HepG2 (cell line): ENCODE measurements at regions not wholly inside any gene's neighbourhood (a gene's known extent, or its start where the extent isn't known, plus 50 kb on each side); places are given as distances from the start of the nearest gene placed in this dataset.

Experiments
- ATAC-seq: fragments of 200-7000 bp; cut with Tn5 transposase; 3 replicates; pipeline ENCODE4 v1.9.1; 2020; ENCODE audit warnings: mild to moderate bottlenecking, moderate library complexity
- BruUV-seq: library from RNA; stranded (reverse); fragments of 400-500 nt; replicated peaks from 2 replicates; lab custom pipeline; 2021; lab: Mats Ljungman, UMichigan
- CTCF ChIA-PET: fragments of 300-600 bp; formaldehyde crosslinking; extraction: SDS; loops from one replicate; lab custom pipeline; 2021; ENCODE audit warnings: low total read pairs, inconsistent platforms, low intra/inter-chr PET ratio; lab: Yijun Ruan, JAX
- POLR2A ChIA-PET: fragments of 350-600 bp; sonication (Branson Sonifier 250); formaldehyde crosslinking; loops from one replicate; lab custom pipeline; 2020; ENCODE audit warnings: antibody characterized with exemption, inconsistent platforms; lab: Yijun Ruan, JAX
- DNase-seq: peaks from one replicate; pipeline ENCODE4 v3.0.0-alpha.2; 2015; ENCODE audit warnings: low spot score
- FAIRE-seq: peaks from 3 replicates; lab custom pipeline; 2011; peaks lifted over from hg19 to GRCh38; lab: Jason Lieb, UNC
- H2AFZ ChIP-seq: one replicate; pipeline ENCODE4 v1.6.1; 2011; ENCODE audit warnings: low read length, inconsistent platforms
- H3K27ac ChIP-seq: fragments of 300-600 bp; 3 replicates; pipeline ENCODE4 v1.8.0; 2011; ENCODE audit warnings: mixed run types, mild to moderate bottlenecking, mixed read lengths, low read length, inconsistent platforms; ENCODE audit not compliant: insufficient read depth; ENCODE audit errors: extremely low read length
- H3K27me3 ChIP-seq, 2 experiments: fragments of 200-600 bp in 1 of 2; 2 replicates in 1 of 2; 3 replicates in 1 of 2; pipeline versions ENCODE4 v1.6.0 to v1.8.0; 2011; ENCODE audit warnings: low read length in 2 of 2, mild to moderate bottlenecking in 2 of 2, moderate library complexity in 2 of 2, inconsistent platforms in 1 of 2; ENCODE audit not compliant: insufficient read depth in 2 of 2, control insufficient read depth in 1 of 2
- H3K36me3 ChIP-seq, 2 experiments: fragments of 200-600 bp in 1 of 2; replicated peaks in 1 of 2; 2 replicates in 1 of 2; 3 replicates in 1 of 2; pipeline versions ENCODE4 v1.5.1 to v1.8.0; 2011; ENCODE audit warnings: low read length in 2 of 2, inconsistent platforms in 1 of 2; ENCODE audit not compliant: insufficient read depth in 2 of 2, control insufficient read depth in 1 of 2
- H3K4me1 ChIP-seq: 2 replicates; pipeline ENCODE4 v1.5.1; 2012; ENCODE audit warnings: low read length, inconsistent platforms; ENCODE audit not compliant: insufficient read depth
- H3K4me2 ChIP-seq: 2 replicates; pipeline ENCODE4 v1.6.0; 2011; ENCODE audit warnings: low read depth, low read length, inconsistent platforms
- H3K4me3 ChIP-seq, 3 experiments: fragments of 200-600 bp in 1 of 3; sonication (generic), shearing (Covaris generic) in 1 of 3; replicated peaks in 1 of 3; 2 replicates each; pipeline ENCODE4 v1.5.1; 2011 to 2016; ENCODE audit warnings: low read length in 3 of 3, inconsistent platforms in 2 of 3, low read depth in 2 of 3, mild to moderate bottlenecking in 2 of 3, control low read depth in 1 of 3, mixed read lengths in 1 of 3; ENCODE audit not compliant: insufficient read depth in 1 of 3
- H3K79me2 ChIP-seq: one replicate; pipeline ENCODE4 v1.6.1; 2011; ENCODE audit warnings: low read length, inconsistent platforms; ENCODE audit not compliant: insufficient read depth
- H3K9ac ChIP-seq: 2 replicates; pipeline ENCODE4 v1.6.0; 2011; ENCODE audit warnings: mild to moderate bottlenecking, low read depth, low read length, inconsistent platforms; ENCODE audit not compliant: insufficient read depth
- H3K9me3 ChIP-seq: 2 replicates; pipeline ENCODE4 v1.5.1; 2012; ENCODE audit warnings: mild to moderate bottlenecking, low read length
- H4K20me1 ChIP-seq: 2 replicates; pipeline ENCODE4 v1.6.0; 2011; ENCODE audit warnings: inconsistent platforms, mild to moderate bottlenecking, low read length, moderate library complexity; ENCODE audit not compliant: insufficient read depth
- CEBPG ChIP-seq: IDR thresholded peaks from 2 replicates; pipeline ENCODE4 v1.6.1; 2016
- FOXJ3 ChIP-seq: sonication (generic); formaldehyde crosslinking; IDR thresholded peaks from 2 replicates; pipeline ENCODE4 v1.4.0; 2020; ENCODE audit warnings: missing genetic modification reagents, mild to moderate bottlenecking, borderline replicate concordance
- HMG20A ChIP-seq: IDR thresholded peaks from 2 replicates; pipeline ENCODE4 v1.6.1; 2016; ENCODE audit warnings: borderline replicate concordance
- HOXA5 ChIP-seq: sonication (generic); formaldehyde crosslinking; IDR thresholded peaks from 2 replicates; pipeline ENCODE4 v1.4.0; 2020; ENCODE audit warnings: missing genetic modification reagents
- HOXA9 ChIP-seq: sonication (generic); formaldehyde crosslinking; IDR thresholded peaks from 2 replicates; pipeline ENCODE4 v1.8.1; 2022; ENCODE audit warnings: missing genetic modification reagents, mild to moderate bottlenecking, moderate library complexity, borderline replicate concordance
- LCORL ChIP-seq, 2 experiments: fragments of 450-650 bp in 1 of 2; sonication (generic) in 1 of 2; formaldehyde crosslinking in 1 of 2; IDR thresholded peaks; 2 replicates each; pipeline versions ENCODE4 v1.5.0 to v1.6.1; 2017 to 2020; ENCODE audit warnings: antibody characterized with exemption in 1 of 2, missing genetic modification reagents in 1 of 2
- XRCC5 ChIP-seq: fragments of 200-400 bp; formaldehyde crosslinking; optimal IDR thresholded peaks from 2 replicates; pipeline ENCODE3; 2017; ENCODE audit warnings: mild to moderate bottlenecking, low read length
- ZMYM4 ChIP-seq: sonication (generic); formaldehyde crosslinking; IDR thresholded peaks from 2 replicates; pipeline ENCODE4 v1.8.1; 2023; ENCODE audit warnings: mild to moderate bottlenecking, missing genetic modification reagents
- WGBS: methylation state at CpG from one replicate; pipeline ENCODE4 v1.1.6; 2017; ENCODE audit warnings: low lambda C conversion rate; 5-methylcytosine and 5-hydroxymethylcytosine counted together
- in situ Hi-C: cut with HindIII; loops from 2 replicates; pipeline ENCODE4 v1.10.0; 2017; ENCODE audit warnings: low pct_unique_long_range_greater_than_20kb; ENCODE audit not compliant: extremely low pct_ligation_motif_present
- intact Hi-C: fragments of 100-400 bp; cut with micrococcal nuclease; formaldehyde crosslinking; loops from one replicate; pipeline ENCODE4 v1.10.0; 2022; ENCODE audit not compliant: unreplicated experiment
- TF ChIP-seq, protein P1 (sequence below), 2 experiments: sonication (generic) in 1 of 2; formaldehyde crosslinking in 1 of 2; IDR thresholded peaks; 2 replicates each; pipeline versions ENCODE4 v1.4.0 to v1.6.1; 2016 to 2020; ENCODE audit warnings: borderline replicate concordance in 1 of 2, low read depth in 1 of 2, mild to moderate bottlenecking in 1 of 2, missing genetic modification reagents in 1 of 2
- TF ChIP-seq, protein P2 (sequence below): IDR thresholded peaks from 2 replicates; pipeline ENCODE4 v1.6.1; 2016; ENCODE audit warnings: low read depth
- TF ChIP-seq, protein P3 (sequence below): sonication (generic); formaldehyde crosslinking; IDR thresholded peaks from 2 replicates; pipeline ENCODE4 v1.5.1; 2020; ENCODE audit warnings: missing genetic modification reagents, mild to moderate bottlenecking, borderline replicate concordance
- TF ChIP-seq, protein P4 (sequence below): IDR thresholded peaks from 2 replicates; pipeline ENCODE4 v1.6.1; 2016; ENCODE audit warnings: mild to moderate bottlenecking

DNA sequence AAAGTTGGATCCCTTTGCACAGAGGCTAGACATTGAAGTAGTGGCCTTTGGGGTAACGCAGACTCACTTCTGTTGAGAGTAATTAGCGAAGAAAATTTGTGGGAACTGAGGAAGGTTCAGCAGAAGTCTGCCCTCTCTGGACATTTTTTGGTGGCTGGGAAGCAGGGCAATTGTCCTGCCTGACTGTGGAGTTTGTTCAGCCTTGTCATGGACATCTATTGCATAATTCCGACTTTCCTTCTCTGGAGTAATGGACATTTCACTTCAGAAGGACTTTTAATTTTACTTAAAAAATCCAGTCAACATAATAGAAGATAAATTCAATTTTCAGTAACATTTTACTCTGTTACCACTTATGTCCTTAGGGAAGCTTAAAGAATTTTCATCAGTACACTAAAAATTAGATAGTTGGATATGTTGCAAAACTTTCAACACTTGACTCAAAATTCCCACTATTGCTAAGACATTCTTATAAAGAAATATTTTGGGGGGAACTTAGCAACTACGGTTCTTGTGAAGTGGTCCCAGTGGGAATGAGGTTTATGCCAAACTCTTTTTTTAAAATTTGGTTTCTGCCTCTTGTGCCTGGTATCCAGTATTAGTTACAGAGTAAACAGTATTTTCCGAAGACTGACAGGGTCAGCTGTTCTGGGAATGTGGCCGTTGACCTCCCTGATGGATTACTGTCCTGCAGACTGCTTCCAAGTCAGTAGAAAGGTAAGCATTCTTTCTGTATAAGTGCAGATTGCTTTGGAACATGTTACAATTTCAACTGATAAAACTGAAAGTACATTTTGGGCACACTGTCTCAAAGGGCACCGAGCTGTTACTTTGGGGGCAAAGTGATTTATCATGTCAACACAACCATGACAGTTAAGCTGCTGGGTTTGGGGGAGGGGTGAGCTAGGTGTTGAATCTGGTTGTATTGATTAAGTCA is 100.6 kb upstream of the MLIP start:
- peak overlapping the region in 1 of 3 experiments; percentile 12; a peak in 1 of 6 replicates for H3K4me3 ChIP-seq
- no peak overlapping the region for H2AFZ ChIP-seq
- peak overlapping the region; percentile 52 for H3K4me2 ChIP-seq
- H3K27ac ChIP-seq, result no peak overlapping the region
- no peaks in the 10 kb centered on the region for H4K20me1 ChIP-seq
- WGBS, result 6% methylated on average over 7 of the region's 7 CpGs
- H3K27me3 ChIP-seq, result no peaks in the 10 kb centered on the region; a peak in 2 of 5 replicates
- intact Hi-C loops, result no loop called here
- POLR2A ChIA-PET, result no interaction called here
- in situ Hi-C loops, result no loop called here
- peaks cover 34% of the 10 kb centered on the region for H3K4me1 ChIP-seq
- ATAC-seq, result peak; percentile 91
- peak; percentile 55 for DNase-seq
- H3K9ac ChIP-seq, result no peak overlapping the region
- no peaks in the 10 kb centered on the region for H3K36me3 ChIP-seq
- H3K9me3 ChIP-seq, result no peaks in the 10 kb centered on the region
- no TSS peak for BruUV-seq
- FAIRE-seq, result peak; percentile 57
- no peaks in the 10 kb centered on the region for H3K79me2 ChIP-seq
- CTCF ChIA-PET, result no interaction called here
- TF ChIP-seq CEBPG (CRISPR knock-in tag), result peak; percentile 92
- 0 out of 2 replicates have a peak, but pooled peaks have one; percentile 47 for TF ChIP-seq HOXA5 (CRISPR knock-in tag)
- TF ChIP-seq LCORL (IDR thresholded peaks at IDR 0.05), result no peak
- TF ChIP-seq LCORL (CRISPR knock-in tag; IDR thresholded peaks at IDR 0.05), result peak; percentile 73; the same call in 1 of the 2 replicates
- TF ChIP-seq XRCC5, result peak; percentile 32
- peak; percentile 15; the same call in 1 of the 2 replicates for TF ChIP-seq HMG20A (CRISPR knock-in tag)
- TF ChIP-seq, protein P1, sequence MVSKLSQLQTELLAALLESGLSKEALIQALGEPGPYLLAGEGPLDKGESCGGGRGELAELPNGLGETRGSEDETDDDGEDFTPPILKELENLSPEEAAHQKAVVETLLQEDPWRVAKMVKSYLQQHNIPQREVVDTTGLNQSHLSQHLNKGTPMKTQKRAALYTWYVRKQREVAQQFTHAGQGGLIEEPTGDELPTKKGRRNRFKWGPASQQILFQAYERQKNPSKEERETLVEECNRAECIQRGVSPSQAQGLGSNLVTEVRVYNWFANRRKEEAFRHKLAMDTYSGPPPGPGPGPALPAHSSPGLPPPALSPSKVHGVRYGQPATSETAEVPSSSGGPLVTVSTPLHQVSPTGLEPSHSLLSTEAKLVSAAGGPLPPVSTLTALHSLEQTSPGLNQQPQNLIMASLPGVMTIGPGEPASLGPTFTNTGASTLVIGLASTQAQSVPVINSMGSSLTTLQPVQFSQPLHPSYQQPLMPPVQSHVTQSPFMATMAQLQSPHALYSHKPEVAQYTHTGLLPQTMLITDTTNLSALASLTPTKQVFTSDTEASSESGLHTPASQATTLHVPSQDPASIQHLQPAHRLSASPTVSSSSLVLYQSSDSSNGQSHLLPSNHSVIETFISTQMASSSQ (IDR thresholded peaks at IDR 0.05; ENCODE audit: low read depth), result 0 out of 2 replicates have a peak, but pooled peaks have one; percentile 25
- TF ChIP-seq, protein P1 (CRISPR knock-in tag; IDR thresholded peaks at IDR 0.05; ENCODE audit: borderline replicate concordance), result no peak
- TF ChIP-seq FOXJ3, result peak; percentile 51; the same call in 1 of the 2 replicates
- peak; percentile 64 for TF ChIP-seq ZMYM4
- TF ChIP-seq, protein P2, sequence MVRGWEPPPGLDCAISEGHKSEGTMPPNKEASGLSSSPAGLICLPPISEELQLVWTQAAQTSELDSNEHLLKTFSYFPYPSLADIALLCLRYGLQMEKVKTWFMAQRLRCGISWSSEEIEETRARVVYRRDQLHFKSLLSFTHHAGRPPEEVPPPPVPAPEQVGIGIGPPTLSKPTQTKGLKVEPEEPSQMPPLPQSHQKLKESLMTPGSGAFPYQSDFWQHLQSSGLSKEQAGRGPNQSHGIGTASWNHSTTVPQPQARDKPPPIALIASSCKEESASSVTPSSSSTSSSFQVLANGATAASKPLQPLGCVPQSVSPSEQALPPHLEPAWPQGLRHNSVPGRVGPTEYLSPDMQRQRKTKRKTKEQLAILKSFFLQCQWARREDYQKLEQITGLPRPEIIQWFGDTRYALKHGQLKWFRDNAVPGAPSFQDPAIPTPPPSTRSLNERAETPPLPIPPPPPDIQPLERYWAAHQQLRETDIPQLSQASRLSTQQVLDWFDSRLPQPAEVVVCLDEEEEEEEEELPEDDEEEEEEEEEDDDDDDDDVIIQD (CRISPR knock-in tag), result no peak; the same call in 1 of the 2 replicates
- TF ChIP-seq, protein P3, sequence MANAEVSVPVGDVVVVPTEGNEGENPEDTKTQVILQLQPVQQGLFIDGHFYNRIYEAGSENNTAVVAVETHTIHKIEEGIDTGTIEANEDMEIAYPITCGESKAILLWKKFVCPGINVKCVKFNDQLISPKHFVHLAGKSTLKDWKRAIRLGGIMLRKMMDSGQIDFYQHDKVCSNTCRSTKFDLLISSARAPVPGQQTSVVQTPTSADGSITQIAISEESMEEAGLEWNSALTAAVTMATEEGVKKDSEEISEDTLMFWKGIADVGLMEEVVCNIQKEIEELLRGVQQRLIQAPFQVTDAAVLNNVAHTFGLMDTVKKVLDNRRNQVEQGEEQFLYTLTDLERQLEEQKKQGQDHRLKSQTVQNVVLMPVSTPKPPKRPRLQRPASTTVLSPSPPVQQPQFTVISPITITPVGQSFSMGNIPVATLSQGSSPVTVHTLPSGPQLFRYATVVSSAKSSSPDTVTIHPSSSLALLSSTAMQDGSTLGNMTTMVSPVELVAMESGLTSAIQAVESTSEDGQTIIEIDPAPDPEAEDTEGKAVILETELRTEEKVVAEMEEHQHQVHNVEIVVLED, result no peak
- TF ChIP-seq, protein P4, sequence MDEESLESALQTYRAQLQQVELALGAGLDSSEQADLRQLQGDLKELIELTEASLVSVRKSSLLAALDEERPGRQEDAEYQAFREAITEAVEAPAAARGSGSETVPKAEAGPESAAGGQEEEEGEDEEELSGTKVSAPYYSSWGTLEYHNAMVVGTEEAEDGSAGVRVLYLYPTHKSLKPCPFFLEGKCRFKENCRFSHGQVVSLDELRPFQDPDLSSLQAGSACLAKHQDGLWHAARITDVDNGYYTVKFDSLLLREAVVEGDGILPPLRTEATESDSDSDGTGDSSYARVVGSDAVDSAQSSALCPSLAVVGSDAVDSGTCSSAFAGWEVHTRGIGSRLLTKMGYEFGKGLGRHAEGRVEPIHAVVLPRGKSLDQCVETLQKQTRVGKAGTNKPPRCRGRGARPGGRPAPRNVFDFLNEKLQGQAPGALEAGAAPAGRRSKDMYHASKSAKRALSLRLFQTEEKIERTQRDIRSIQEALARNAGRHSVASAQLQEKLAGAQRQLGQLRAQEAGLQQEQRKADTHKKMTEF (CRISPR knock-in tag), result peak; percentile 36; the same call in 1 of the 2 replicates
- no peak for TF ChIP-seq HOXA9 (CRISPR knock-in tag)
